ENCODE measurements at regions not wholly inside any gene's neighbourhood (a gene's known extent, or its start where the extent isn't known, plus 50 kb on each side); places are given as distances from the start of the nearest gene placed in this dataset.

DNA sequence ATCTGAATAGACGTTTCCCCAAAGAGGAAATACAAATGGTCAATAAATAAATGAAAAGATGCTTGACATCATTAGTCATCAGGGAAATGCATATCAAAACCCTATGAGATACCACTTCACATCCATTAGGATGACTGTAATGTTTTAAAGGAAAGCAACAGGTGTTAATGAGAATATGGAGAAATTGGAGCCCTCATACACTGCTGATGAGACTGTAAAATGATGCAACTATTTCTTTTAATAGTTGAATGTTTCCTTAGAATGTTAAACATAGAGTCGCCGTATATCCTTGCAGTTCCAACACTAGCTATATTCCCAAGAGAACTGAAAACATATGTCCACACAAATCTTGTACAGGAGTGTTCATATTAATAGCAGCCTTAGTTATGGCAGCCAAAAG is 133.2 kb downstream of the SLC38A4 start:
- no peak for TF ChIP-seq CTCF (IDR thresholded peaks at IDR 0.05; ENCODE audit: low read depth, low read length)
- no peak for TF ChIP-seq POLR2A (IDR thresholded peaks at IDR 0.05; ENCODE audit: extremely low read depth, insufficient read length)
- TF ChIP-seq MAX (IDR thresholded peaks at IDR 0.05; ENCODE audit: low read depth, low read length), result no peak
- TF ChIP-seq MYC (IDR thresholded peaks at IDR 0.05; ENCODE audit: low read depth, low read length), result no peak

Measured in NB4 (cell line).